ENCODE measurements at regions not wholly inside any gene's neighbourhood (a gene's known extent, or its start where the extent isn't known, plus 50 kb on each side); places are given as distances from the start of the nearest gene placed in this dataset.

- Mint-ChIP-seq H3K36me3 (no peaks in the 10 kb centered on the region), H3K27ac (no peak overlapping the region)
- TF ChIP-seq CTCF (conservative IDR thresholded peaks at IDR 0.05) = no peak
These were observed 208.6 kb upstream of the APCDD1 start for GRCh38 chr18:10245846-10246175.

GRCh38 chr18:10247021-10247741 is 207.3 kb upstream of the APCDD1 start:
- no peak for TF ChIP-seq CTCF (conservative IDR thresholded peaks at IDR 0.05)
- no peak overlapping the region for H3K27ac Mint-ChIP-seq
- no peak for DNase-seq (ENCODE audit: extremely low spot score, unreplicated experiment)
- no peaks in the 10 kb centered on the region for H3K36me3 Mint-ChIP-seq
- H3K4me1 Mint-ChIP-seq (ENCODE audit: unreplicated experiment) = peaks cover 39% of the 10 kb centered on the region
- no peak overlapping the region for H3K4me3 Mint-ChIP-seq
- H3K27me3 Mint-ChIP-seq = no peaks in the 10 kb centered on the region
- no peaks in the 10 kb centered on the region for H3K9me3 Mint-ChIP-seq

More at GRCh38 chr18:10245846-10246175, 208.6 kb upstream of the APCDD1 start:
- Mint-ChIP-seq H3K4me3 (peak overlapping the region; percentile 3), H3K4me1 (ENCODE audit: unreplicated experiment) (peaks cover 39% of the 10 kb centered on the region), H3K27me3 (no peaks in the 10 kb centered on the region), H3K9me3 (no peaks in the 10 kb centered on the region)
- DNase-seq (ENCODE audit: extremely low spot score, unreplicated experiment) = no peak

GRCh38 chr18:10247742-10248082 is 206.7 kb upstream of the APCDD1 start:
- Mint-ChIP-seq H3K36me3 (no peaks in the 10 kb centered on the region), H3K4me3 (no peak overlapping the region), H3K27ac (no peak overlapping the region), H3K27me3 (no peaks in the 10 kb centered on the region), H3K4me1 (ENCODE audit: unreplicated experiment) (peaks cover 39% of the 10 kb centered on the region), H3K9me3 (no peaks in the 10 kb centered on the region)
- no peak for DNase-seq (ENCODE audit: extremely low spot score, unreplicated experiment)
- TF ChIP-seq CTCF (conservative IDR thresholded peaks at IDR 0.05) = no peak

GRCh38 chr18:10248738-10249137 is 205.7 kb upstream of the APCDD1 start:
- Mint-ChIP-seq H3K4me3 (no peak overlapping the region), H3K27me3 (no peaks in the 10 kb centered on the region), H3K9me3 (no peaks in the 10 kb centered on the region), H3K27ac (no peak overlapping the region), H3K36me3 (no peaks in the 10 kb centered on the region), H3K4me1 (ENCODE audit: unreplicated experiment) (peaks cover 33% of the 10 kb centered on the region)
- no peak for DNase-seq (ENCODE audit: extremely low spot score, unreplicated experiment)
- TF ChIP-seq CTCF (conservative IDR thresholded peaks at IDR 0.05) = no peak

GRCh38 chr18:10249270-10249669 is 205.2 kb upstream of the APCDD1 start:
- Mint-ChIP-seq H3K27ac (no peak overlapping the region), H3K4me1 (ENCODE audit: unreplicated experiment) (peaks cover 28% of the 10 kb centered on the region), H3K27me3 (no peaks in the 10 kb centered on the region), H3K9me3 (no peaks in the 10 kb centered on the region), H3K36me3 (no peaks in the 10 kb centered on the region), H3K4me3 (no peak overlapping the region)
- no peak for DNase-seq (ENCODE audit: extremely low spot score, unreplicated experiment)
- TF ChIP-seq CTCF (conservative IDR thresholded peaks at IDR 0.05) = no peak

GRCh38 chr18:10249801-10250200 is 204.6 kb upstream of the APCDD1 start:
- H3K27ac Mint-ChIP-seq = peak overlapping the region; percentile 8
- no peak for TF ChIP-seq CTCF (conservative IDR thresholded peaks at IDR 0.05)
- H3K27me3 Mint-ChIP-seq = no peaks in the 10 kb centered on the region
- no peak overlapping the region for H3K4me3 Mint-ChIP-seq
- H3K36me3 Mint-ChIP-seq = no peaks in the 10 kb centered on the region
- DNase-seq (ENCODE audit: extremely low spot score, unreplicated experiment) = no peak
- H3K9me3 Mint-ChIP-seq = no peaks in the 10 kb centered on the region
- H3K4me1 Mint-ChIP-seq (ENCODE audit: unreplicated experiment) = peaks cover 23% of the 10 kb centered on the region

Measured in type B pancreatic cell (in vitro differentiated cells).